Neural cell (in vitro differentiated cells): ENCODE measurements at regions not wholly inside any gene's neighbourhood (a gene's known extent, or its start where the extent isn't known, plus 50 kb on each side); places are given as distances from the start of the nearest gene placed in this dataset.

Experiments used
- CTCF ChIP-seq: fragments of 450-650 bp; IDR thresholded peaks from 2 replicates; pipeline ENCODE4 v1.5.1; 2014; ENCODE audit warnings: antibody characterized with exemption, mild to moderate bottlenecking, moderate library complexity; ENCODE audit not compliant: poor library complexity, severe bottlenecking
- SMC3 ChIP-seq: fragments of 450-650 bp; conservative IDR thresholded peaks from 2 replicates; pipeline ENCODE4 v1.6.1; 2014; ENCODE audit warnings: antibody characterized with exemption, mild to moderate bottlenecking, moderate library complexity; ENCODE audit not compliant: poor library complexity

GRCh38 chr2:204059016-204059415 lies 122.5 kb downstream of the ICOS start:
- TF ChIP-seq CTCF (no peak), SMC3 (no peak)
